ENCODE measurements at regions not wholly inside any gene's neighbourhood (a gene's known extent, or its start where the extent isn't known, plus 50 kb on each side); places are given as distances from the start of the nearest gene placed in this dataset.

GRCh38 chr13:78443839-78444238, 159.5 kb downstream of the POU4F1 start:
- no peak for TF ChIP-seq POLR2A (IDR thresholded peaks at IDR 0.05)
- no peak for TF ChIP-seq EP300 (IDR thresholded peaks at IDR 0.05)
